WTC11 (cell line): ENCODE measurements at regions not wholly inside any gene's neighbourhood (a gene's known extent, or its start where the extent isn't known, plus 50 kb on each side); places are given as distances from the start of the nearest gene placed in this dataset.

ENCODE experiments used
- ATAC-seq: fragments of 200-7000 bp; cut with Tn5 transposase; 2 replicates; pipeline ENCODE4 v1.10.0; 2021; ENCODE audit warnings: mild to moderate bottlenecking, moderate library complexity
- CTCF ChIA-PET: fragments of 300-600 bp; sonication (Branson Sonifier 250); formaldehyde crosslinking; loops from one replicate; lab custom pipeline; 2021; ENCODE audit warnings: antibody characterized with exemption; lab: Charles Lee
- POLR2A ChIA-PET: fragments of 350-600 bp; sonication (Branson Sonifier 250); formaldehyde crosslinking; loops from one replicate; lab custom pipeline; 2021; ENCODE audit warnings: antibody characterized with exemption; lab: Charles Lee
- DNase-seq: peaks from one replicate; pipeline ENCODE4 v3.0.0; 2021; ENCODE audit warnings: low spot score
- H3K27ac Mint-ChIP-seq: 2 replicates; pipeline ENCODE4 v1.8.0; 2021; ENCODE audit warnings: mixed read lengths
- H3K27me3 Mint-ChIP-seq: 2 replicates; pipeline ENCODE4 v1.8.0; 2021; ENCODE audit warnings: low read depth, mild to moderate bottlenecking, moderate library complexity, mixed read lengths
- H3K36me3 Mint-ChIP-seq: 2 replicates; pipeline ENCODE4 v1.8.0; 2021; ENCODE audit warnings: mixed read lengths
- H3K4me1 Mint-ChIP-seq: 2 replicates; pipeline ENCODE4 v1.8.0; 2022; ENCODE audit warnings: mixed read lengths
- H3K4me3 Mint-ChIP-seq: 2 replicates; pipeline ENCODE4 v1.8.0; 2021; ENCODE audit warnings: mild to moderate bottlenecking, moderate library complexity, mixed read lengths
- H3K9me3 Mint-ChIP-seq: 2 replicates; pipeline ENCODE4 v1.8.0; 2021; ENCODE audit warnings: mixed read lengths
- CBFB ChIP-seq: sonication (generic); formaldehyde crosslinking; IDR thresholded peaks from 2 replicates; pipeline ENCODE4 v1.8.1; 2022; ENCODE audit warnings: mild to moderate bottlenecking, low read depth, missing genetic modification reagents
- CREM ChIP-seq: sonication (generic); formaldehyde crosslinking; IDR thresholded peaks from 2 replicates; pipeline ENCODE4 v1.8.1; 2022; ENCODE audit warnings: mild to moderate bottlenecking, missing genetic modification reagents, moderate library complexity
- EMX1 ChIP-seq: fragments of 250-450 bp; sonication (Bioruptor Pico); IDR thresholded peaks from 2 replicates; pipeline ENCODE4 v1.8.0; 2021; ENCODE audit warnings: mild to moderate bottlenecking
- ESRRA ChIP-seq: sonication (generic); formaldehyde crosslinking; IDR thresholded peaks from 2 replicates; pipeline ENCODE4 v1.8.1; 2022; ENCODE audit warnings: mild to moderate bottlenecking, missing genetic modification reagents, borderline replicate concordance
- IRF2 ChIP-seq: sonication (generic); formaldehyde crosslinking; IDR thresholded peaks from 2 replicates; pipeline ENCODE4 v1.8.0; 2022; ENCODE audit warnings: low read depth, missing genetic modification reagents, borderline replicate concordance
- NR1H2 ChIP-seq: sonication (generic); formaldehyde crosslinking; IDR thresholded peaks from 2 replicates; pipeline ENCODE4 v1.9.0; 2021; ENCODE audit warnings: mild to moderate bottlenecking, moderate library complexity, missing genetic modification reagents
- NR2C2 ChIP-seq: sonication (generic); formaldehyde crosslinking; IDR thresholded peaks from 2 replicates; pipeline ENCODE4 v1.8.0; 2022; ENCODE audit warnings: mild to moderate bottlenecking, missing genetic modification reagents
- PRRX2 ChIP-seq: fragments of 250-450 bp; sonication (Bioruptor Pico); IDR thresholded peaks from 2 replicates; pipeline ENCODE4 v1.8.0; 2021; ENCODE audit warnings: mild to moderate bottlenecking
- RELA ChIP-seq: sonication (generic); formaldehyde crosslinking; IDR thresholded peaks from 2 replicates; pipeline ENCODE4 v1.8.1; 2022; ENCODE audit warnings: missing genetic modification reagents, mild to moderate bottlenecking, borderline replicate concordance
- ZNF416 ChIP-seq: fragments of 250-450 bp; sonication (Bioruptor Pico); IDR thresholded peaks from 2 replicates; pipeline ENCODE4 v1.9.0; 2021; ENCODE audit warnings: mild to moderate bottlenecking, inconsistent platforms
- ZNF423 ChIP-seq: fragments of 250-450 bp; sonication (Bioruptor Pico); IDR thresholded peaks from 2 replicates; pipeline ENCODE4 v2.1.2; 2022; ENCODE audit warnings: mild to moderate bottlenecking, moderate library complexity
- TF ChIP-seq, protein P1 (sequence below): sonication (generic); formaldehyde crosslinking; IDR thresholded peaks from 2 replicates; pipeline ENCODE4 v1.8.1; 2022; ENCODE audit warnings: low read depth, missing genetic modification reagents, borderline replicate concordance
- TF ChIP-seq, protein P2 (sequence below): sonication (generic); formaldehyde crosslinking; IDR thresholded peaks from 2 replicates; pipeline ENCODE4 v1.8.0; 2022; ENCODE audit warnings: mild to moderate bottlenecking, missing genetic modification reagents
- TF ChIP-seq, protein P3 (sequence below): sonication (generic); formaldehyde crosslinking; IDR thresholded peaks from 2 replicates; pipeline ENCODE4 v1.8.1; 2023; ENCODE audit warnings: mild to moderate bottlenecking, missing genetic modification reagents, moderate library complexity
- TF ChIP-seq, protein P4 (sequence below): sonication (generic); formaldehyde crosslinking; conservative IDR thresholded peaks from 2 replicates; pipeline ENCODE4 v1.8.1; 2023; ENCODE audit warnings: mild to moderate bottlenecking, low read depth, missing genetic modification reagents, moderate library complexity
- TF ChIP-seq, protein P5 (sequence below): sonication (generic); formaldehyde crosslinking; IDR thresholded peaks from 2 replicates; pipeline ENCODE4 v1.8.0; 2022; ENCODE audit warnings: mild to moderate bottlenecking, missing genetic modification reagents
- TF ChIP-seq, protein P6 (sequence below): sonication (generic); formaldehyde crosslinking; IDR thresholded peaks from 2 replicates; pipeline ENCODE4 v1.8.1; 2023; ENCODE audit warnings: mild to moderate bottlenecking, moderate library complexity, missing genetic modification reagents
- TF ChIP-seq, protein P7 (sequence below): sonication (generic); formaldehyde crosslinking; IDR thresholded peaks from 2 replicates; pipeline ENCODE4 v1.8.1; 2022; ENCODE audit warnings: mild to moderate bottlenecking, missing genetic modification reagents, moderate library complexity, borderline replicate concordance
- TF ChIP-seq, protein P8 (sequence below): sonication (generic); formaldehyde crosslinking; IDR thresholded peaks from 2 replicates; pipeline ENCODE4 v1.8.0; 2022; ENCODE audit warnings: mild to moderate bottlenecking, missing genetic modification reagents
- TF ChIP-seq, protein P9 (sequence below): fragments of 250-450 bp; sonication (Bioruptor Pico); conservative IDR thresholded peaks from 2 replicates; pipeline ENCODE4 v1.9.0; 2021; ENCODE audit warnings: mild to moderate bottlenecking

DNA sequence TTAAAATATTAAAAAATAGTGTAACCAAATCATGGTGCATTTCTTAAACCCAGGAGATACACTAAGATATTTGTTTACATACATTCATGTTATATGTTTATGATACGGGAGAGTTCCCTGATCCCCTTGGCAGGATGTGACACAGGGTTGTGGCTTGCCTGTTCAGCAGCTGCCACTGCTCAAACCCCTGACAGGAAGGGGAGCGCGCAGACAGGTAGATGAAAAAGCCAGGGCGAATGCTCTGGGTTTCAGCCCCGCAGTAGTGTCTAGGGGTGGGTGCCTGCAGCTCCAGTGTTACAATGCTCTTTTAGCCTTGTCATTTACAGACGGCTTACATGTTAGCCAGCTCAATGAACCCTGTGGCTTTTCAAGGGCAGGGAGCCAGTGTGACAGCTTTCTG is 1343.8 kb upstream of the IGFBP7 start (continued):
- TF ChIP-seq, protein P1, sequence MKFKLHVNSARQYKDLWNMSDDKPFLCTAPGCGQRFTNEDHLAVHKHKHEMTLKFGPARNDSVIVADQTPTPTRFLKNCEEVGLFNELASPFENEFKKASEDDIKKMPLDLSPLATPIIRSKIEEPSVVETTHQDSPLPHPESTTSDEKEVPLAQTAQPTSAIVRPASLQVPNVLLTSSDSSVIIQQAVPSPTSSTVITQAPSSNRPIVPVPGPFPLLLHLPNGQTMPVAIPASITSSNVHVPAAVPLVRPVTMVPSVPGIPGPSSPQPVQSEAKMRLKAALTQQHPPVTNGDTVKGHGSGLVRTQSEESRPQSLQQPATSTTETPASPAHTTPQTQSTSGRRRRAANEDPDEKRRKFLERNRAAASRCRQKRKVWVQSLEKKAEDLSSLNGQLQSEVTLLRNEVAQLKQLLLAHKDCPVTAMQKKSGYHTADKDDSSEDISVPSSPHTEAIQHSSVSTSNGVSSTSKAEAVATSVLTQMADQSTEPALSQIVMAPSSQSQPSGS (CRISPR knock-in tag), result no peak

DNA sequence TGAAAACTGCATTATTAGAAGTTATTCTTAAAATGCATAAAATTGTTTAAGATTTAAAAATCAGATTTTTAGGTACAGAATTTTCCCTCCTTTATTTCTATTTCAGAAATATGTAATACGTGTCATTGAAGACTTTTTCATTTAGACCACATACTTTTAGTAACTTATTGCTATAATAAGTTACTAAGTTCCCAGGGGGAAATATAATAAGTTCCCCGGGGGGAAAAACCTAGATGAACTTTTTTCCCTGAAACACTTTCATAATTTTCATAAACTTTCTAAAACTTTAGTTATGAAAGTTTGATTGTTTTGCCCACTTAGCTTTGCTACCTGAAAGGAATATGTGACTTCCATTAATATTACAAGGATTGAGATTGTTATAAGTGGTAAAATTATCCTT is 1341.5 kb upstream of the IGFBP7 start:
- peaks cover 6% of the 10 kb centered on the region for H3K4me1 Mint-ChIP-seq
- H3K27me3 Mint-ChIP-seq, result no peaks in the 10 kb centered on the region
- no peak for ATAC-seq
- peaks cover 13% of the 10 kb centered on the region; the same call in 1 of the 2 replicates for H3K9me3 Mint-ChIP-seq
- TF ChIP-seq CBFB, result no peak
- TF ChIP-seq, protein P2, sequence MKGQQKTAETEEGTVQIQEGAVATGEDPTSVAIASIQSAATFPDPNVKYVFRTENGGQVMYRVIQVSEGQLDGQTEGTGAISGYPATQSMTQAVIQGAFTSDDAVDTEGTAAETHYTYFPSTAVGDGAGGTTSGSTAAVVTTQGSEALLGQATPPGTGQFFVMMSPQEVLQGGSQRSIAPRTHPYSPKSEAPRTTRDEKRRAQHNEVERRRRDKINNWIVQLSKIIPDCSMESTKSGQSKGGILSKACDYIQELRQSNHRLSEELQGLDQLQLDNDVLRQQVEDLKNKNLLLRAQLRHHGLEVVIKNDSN (CRISPR knock-in tag), result no peak
- TF ChIP-seq, protein P3, sequence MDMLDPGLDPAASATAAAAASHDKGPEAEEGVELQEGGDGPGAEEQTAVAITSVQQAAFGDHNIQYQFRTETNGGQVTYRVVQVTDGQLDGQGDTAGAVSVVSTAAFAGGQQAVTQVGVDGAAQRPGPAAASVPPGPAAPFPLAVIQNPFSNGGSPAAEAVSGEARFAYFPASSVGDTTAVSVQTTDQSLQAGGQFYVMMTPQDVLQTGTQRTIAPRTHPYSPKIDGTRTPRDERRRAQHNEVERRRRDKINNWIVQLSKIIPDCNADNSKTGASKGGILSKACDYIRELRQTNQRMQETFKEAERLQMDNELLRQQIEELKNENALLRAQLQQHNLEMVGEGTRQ (CRISPR knock-in tag), result no peak
- no peak for TF ChIP-seq NR1H2
- no peak overlapping the region for H3K4me3 Mint-ChIP-seq
- no peak for DNase-seq
- ChIA-PET POLR2A (no interaction called here), CTCF (no interaction called here)
- no peak overlapping the region for H3K27ac Mint-ChIP-seq
- H3K36me3 Mint-ChIP-seq, result no peaks in the 10 kb centered on the region

DNA sequence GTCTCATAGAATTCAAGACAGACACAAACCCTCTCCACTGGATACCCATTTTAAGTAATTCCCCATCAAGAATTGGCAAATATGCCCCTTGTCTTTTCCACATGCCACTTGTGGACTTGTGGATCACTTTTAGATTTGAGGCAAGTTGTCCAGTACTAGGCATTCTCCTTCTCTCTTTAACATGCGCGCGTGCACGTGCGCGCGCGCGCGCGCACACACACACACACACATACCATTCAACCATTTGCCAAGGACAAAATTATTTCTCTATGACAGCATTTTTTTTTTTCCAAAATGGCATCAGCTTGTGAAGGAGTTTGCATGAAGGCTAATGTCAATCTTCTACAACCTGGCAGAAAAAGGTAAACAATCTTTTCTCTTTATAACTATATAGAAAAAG is 1325.7 kb upstream of the IGFBP7 start:
- peaks cover 23% of the 10 kb centered on the region for H3K36me3 Mint-ChIP-seq
- H3K4me1 Mint-ChIP-seq, result no peaks in the 10 kb centered on the region
- H3K27me3 Mint-ChIP-seq, result no peaks in the 10 kb centered on the region; the same call in 1 of the 2 replicates
- DNase-seq, result no peak
- H3K9me3 Mint-ChIP-seq, result peaks cover 39% of the 10 kb centered on the region
- ChIA-PET POLR2A (interaction anchor here (0.5 kb wide), 1 partner anchor 105 kb away, joined by 3 read pairs; no protein-coding TSS in a partner anchor), CTCF (no interaction called here)
- no peak for ATAC-seq
- H3K4me3 Mint-ChIP-seq, result no peak overlapping the region
- TF ChIP-seq, protein P4, sequence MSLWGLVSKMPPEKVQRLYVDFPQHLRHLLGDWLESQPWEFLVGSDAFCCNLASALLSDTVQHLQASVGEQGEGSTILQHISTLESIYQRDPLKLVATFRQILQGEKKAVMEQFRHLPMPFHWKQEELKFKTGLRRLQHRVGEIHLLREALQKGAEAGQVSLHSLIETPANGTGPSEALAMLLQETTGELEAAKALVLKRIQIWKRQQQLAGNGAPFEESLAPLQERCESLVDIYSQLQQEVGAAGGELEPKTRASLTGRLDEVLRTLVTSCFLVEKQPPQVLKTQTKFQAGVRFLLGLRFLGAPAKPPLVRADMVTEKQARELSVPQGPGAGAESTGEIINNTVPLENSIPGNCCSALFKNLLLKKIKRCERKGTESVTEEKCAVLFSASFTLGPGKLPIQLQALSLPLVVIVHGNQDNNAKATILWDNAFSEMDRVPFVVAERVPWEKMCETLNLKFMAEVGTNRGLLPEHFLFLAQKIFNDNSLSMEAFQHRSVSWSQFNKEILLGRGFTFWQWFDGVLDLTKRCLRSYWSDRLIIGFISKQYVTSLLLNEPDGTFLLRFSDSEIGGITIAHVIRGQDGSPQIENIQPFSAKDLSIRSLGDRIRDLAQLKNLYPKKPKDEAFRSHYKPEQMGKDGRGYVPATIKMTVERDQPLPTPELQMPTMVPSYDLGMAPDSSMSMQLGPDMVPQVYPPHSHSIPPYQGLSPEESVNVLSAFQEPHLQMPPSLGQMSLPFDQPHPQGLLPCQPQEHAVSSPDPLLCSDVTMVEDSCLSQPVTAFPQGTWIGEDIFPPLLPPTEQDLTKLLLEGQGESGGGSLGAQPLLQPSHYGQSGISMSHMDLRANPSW, result no peak
- no peak for TF ChIP-seq RELA
- TF ChIP-seq, protein P5, sequence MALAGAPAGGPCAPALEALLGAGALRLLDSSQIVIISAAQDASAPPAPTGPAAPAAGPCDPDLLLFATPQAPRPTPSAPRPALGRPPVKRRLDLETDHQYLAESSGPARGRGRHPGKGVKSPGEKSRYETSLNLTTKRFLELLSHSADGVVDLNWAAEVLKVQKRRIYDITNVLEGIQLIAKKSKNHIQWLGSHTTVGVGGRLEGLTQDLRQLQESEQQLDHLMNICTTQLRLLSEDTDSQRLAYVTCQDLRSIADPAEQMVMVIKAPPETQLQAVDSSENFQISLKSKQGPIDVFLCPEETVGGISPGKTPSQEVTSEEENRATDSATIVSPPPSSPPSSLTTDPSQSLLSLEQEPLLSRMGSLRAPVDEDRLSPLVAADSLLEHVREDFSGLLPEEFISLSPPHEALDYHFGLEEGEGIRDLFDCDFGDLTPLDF, result no peak
- no peak for TF ChIP-seq PRRX2 (CRISPR knock-in tag)
- TF ChIP-seq ZNF416 (CRISPR knock-in tag), result no peak
- TF ChIP-seq IRF2 (CRISPR knock-in tag), result no peak
- TF ChIP-seq NR1H2, result no peak
- no peak for TF ChIP-seq NR2C2 (CRISPR knock-in tag)
- TF ChIP-seq CREM, result no peak
- TF ChIP-seq, protein P6, sequence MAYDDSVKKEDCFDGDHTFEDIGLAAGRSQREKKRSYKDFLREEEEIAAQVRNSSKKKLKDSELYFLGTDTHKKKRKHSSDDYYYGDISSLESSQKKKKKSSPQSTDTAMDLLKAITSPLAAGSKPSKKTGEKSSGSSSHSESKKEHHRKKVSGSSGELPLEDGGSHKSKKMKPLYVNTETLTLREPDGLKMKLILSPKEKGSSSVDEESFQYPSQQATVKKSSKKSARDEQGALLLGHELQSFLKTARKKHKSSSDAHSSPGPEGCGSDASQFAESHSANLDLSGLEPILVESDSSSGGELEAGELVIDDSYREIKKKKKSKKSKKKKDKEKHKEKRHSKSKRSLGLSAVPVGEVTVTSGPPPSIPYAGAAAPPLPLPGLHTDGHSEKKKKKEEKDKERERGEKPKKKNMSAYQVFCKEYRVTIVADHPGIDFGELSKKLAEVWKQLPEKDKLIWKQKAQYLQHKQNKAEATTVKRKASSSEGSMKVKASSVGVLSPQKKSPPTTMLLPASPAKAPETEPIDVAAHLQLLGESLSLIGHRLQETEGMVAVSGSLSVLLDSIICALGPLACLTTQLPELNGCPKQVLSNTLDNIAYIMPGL (CRISPR knock-in tag), result no peak
- TF ChIP-seq, protein P7, sequence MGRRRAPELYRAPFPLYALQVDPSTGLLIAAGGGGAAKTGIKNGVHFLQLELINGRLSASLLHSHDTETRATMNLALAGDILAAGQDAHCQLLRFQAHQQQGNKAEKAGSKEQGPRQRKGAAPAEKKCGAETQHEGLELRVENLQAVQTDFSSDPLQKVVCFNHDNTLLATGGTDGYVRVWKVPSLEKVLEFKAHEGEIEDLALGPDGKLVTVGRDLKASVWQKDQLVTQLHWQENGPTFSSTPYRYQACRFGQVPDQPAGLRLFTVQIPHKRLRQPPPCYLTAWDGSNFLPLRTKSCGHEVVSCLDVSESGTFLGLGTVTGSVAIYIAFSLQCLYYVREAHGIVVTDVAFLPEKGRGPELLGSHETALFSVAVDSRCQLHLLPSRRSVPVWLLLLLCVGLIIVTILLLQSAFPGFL (CRISPR knock-in tag), result no peak
- TF ChIP-seq CBFB, result no peak
- TF ChIP-seq EMX1, result no peak
- TF ChIP-seq, protein P8, sequence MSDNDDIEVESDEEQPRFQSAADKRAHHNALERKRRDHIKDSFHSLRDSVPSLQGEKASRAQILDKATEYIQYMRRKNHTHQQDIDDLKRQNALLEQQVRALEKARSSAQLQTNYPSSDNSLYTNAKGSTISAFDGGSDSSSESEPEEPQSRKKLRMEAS (CRISPR knock-in tag), result no peak
- no peak for TF ChIP-seq ZNF423 (CRISPR knock-in tag)
- TF ChIP-seq ESRRA (CRISPR knock-in tag), result no peak
- TF ChIP-seq, protein P9, sequence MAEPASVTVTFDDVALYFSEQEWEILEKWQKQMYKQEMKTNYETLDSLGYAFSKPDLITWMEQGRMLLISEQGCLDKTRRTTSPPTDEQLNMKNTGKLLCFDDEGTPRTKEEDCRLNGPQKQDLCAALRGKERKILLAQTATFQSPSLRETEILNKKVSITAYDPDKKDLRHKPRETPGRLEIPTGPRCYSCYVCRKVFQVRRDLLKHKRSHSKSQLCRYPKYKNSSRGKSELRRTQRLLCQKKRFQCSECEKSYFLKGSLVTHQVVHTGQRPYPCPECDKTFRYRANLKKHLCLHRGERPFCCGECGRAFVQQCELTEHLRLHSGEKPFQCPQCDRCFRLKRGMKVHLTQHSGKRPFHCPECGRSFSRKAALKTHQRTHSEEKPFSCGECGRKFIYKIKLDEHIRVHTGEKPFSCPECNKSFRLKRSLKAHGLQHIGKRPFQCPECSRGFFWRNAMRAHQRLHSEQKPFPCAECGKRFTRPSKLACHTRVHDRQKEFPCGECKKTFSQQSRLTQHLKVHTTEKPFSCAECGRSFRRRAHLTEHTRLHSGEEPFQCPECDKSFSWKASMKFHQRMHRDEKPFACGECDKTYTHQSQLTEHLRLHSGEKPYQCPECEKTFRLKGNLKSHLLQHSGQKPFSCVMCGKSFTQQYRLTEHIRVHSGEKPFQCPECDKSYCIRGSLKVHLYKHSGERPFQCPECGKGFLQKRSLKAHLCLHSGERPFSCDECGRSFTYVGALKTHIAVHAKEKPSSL, result no peak
- no peak overlapping the region for H3K27ac Mint-ChIP-seq
